GM21447 (cell line): ENCODE measurements at regions not wholly inside any gene's neighbourhood (a gene's known extent, or its start where the extent isn't known, plus 50 kb on each side); places are given as distances from the start of the nearest gene placed in this dataset.

Source experiments
- ATAC-seq: cut with Tn5 transposase; IDR thresholded peaks from one replicate; pipeline ENCODE4 v1.9.1; 2021; ENCODE audit not compliant: unreplicated experiment

DNA sequence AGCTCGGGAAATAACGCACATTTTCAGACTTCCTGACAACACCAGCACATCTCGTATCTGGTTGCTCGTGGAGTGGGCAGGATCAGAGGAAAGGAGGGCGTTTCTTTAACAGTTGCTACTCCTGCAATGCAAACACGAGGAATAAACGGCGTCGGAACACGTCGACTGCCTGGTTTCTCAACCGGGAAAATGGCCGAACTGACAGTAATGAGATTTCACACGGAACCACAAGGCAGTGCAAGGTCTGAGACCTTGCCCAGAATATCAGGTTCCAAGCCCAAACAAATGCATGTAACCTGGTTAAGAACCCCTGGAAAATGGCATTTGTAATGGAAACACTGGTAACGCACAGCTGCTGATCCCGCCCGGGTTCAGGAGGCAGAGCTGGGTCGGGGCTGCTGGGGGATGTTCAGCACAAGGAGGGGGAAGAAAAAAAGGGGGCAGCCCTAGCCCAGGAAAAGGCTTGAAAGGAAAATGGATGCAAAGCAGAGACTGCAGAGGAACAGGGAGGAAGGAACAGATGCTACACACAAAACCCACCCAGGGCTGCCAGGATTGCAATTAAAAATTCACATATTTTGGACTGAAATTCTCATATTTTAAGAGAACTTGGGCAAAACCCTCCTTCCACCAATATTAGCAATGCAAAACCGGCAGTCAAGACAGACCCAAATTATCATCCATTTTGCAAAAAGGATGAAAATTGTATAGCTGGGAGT is 61.6 kb upstream of the KLHL29 start:
- no peak for ATAC-seq

DNA sequence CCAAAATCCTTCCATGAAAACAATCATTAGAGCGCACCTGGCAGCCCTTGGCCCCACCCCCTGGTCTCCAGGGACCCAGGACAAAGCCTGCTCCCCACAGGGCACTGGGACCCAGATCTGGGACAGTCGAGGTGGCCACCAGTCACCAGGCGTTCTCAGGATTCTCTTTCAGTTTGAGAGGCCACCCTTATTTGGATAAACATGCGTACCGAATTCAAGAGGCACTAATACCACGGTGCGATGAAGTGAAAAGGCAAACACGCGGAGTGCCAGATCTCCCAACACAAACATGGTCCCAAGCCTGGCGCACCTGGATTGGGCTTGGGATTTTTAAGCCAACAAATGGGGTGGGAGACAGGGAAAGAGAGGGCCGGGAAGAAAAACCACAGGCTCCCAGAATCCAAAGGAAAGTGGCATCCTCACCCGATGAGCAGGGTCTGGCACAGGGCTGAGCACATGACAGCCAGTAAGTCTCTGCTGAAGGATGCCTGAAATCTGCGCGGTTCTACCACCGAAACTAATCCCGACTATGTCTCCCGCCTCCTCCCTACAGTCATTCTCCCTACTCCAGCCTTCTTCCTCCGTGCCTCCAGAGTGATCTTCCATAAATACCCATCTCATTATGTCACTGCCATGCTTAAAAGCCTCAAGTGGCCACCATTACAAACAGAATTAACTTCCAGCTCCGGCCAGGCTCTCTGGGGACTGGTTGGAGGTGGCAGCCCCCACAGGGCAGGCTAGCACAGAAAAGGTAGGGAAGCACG is 60.9 kb upstream of the KLHL29 start:
- no peak for ATAC-seq

DNA sequence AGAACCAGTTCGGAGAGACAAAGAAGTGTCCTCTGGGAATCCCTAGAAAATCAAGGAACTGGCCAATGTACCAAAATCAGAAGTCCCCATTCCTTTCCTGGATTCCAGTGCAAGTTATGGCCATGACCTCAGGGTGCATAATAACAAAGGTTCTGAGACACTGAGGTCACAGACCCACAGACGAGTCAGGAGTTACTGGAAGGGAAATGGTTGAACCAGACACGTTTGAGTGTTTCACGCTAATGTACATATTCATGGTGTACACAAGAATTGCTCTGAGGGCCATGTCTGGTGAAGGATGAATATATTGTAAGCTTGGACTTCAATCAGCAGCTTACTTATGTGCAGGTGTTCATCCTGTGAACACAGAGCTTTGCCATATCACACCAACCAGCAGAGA is 58.6 kb upstream of the KLHL29 start:
- ATAC-seq: no peak

DNA sequence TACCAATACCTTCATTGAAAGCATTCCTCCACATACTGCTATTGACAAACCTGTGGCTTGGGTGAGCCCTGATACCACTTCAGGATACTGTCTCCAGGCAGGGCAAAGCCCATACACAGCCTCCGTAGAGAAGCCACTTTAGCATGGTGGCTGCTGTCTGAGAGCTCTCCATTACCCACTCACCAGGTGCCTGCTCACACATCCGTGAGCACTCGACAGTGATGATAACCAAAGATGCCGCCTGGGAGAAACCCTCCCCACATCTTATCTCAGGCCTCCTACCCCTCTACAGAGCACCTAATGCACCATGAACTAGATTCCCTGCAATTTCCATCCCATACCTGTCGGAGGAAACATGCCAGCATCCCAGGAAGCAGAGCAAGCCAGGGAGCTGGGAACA is 57.6 kb upstream of the KLHL29 start:
- ATAC-seq: no peak

DNA sequence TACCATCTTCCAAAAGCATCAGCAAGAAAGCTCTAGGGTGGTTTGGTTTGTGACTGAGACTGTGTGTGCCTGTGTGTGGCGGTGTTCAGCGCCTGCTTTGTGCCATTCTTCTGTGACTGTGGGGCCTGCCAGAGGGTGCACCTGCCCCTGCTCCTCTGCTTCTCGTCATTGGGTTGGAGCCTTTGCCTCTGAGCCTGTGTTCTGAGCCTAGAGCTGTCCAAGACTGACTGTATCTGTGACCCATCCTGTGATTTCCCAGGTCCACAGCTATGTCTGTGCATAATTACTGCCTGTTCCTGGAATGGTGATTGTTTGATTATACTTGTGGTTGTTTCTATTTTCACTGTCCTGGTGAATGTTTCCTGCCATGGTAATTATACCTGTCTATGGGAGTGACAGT is 57.1 kb upstream of the KLHL29 start:
- no peak for ATAC-seq

DNA sequence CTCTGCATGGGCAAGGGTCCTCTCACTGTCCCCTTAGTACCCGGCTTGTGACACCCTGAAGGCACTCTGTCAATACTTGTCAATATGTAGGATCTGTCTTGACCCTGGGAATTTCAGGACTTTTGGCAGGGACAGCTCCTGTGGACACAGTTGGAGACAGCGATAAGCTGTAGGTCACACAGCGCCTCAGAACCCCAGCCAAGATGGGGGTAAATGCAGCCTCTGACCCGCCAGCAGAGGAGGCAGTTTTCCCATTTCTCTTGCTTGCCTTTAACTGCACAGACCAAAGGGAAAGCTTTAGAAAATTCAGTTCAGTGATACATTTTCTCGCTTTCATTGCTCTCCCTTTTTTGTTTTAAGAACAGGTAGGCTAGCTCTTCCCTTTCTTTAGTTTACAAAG is 54.8 kb upstream of the KLHL29 start:
- no peak for ATAC-seq
